ENCODE measurements at regions not wholly inside any gene's neighbourhood (a gene's known extent, or its start where the extent isn't known, plus 50 kb on each side); places are given as distances from the start of the nearest gene placed in this dataset.

- no peak for DNase-seq
These were observed 52.5 kb upstream of the ARL8B start for GRCh38 chr3:5069627-5070026.

DNA sequence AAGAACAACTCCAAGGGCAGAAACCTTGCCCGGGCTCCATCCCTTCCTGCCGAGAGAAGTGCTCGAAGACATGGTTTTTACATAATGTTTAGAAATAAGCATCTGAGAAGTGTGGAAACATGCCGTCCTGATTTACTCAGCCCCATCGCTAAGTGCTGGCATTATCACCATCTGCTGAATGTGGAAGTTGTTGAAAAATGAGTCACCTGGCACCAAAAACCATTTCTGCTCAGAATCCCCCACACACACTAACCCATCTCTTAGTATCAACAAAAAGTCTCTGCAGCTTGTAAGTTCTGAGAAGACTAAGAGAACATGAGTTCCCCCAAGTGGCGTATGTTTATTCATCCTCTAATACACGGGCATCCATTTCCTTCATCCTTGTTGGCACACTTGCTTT, 51.0 kb upstream of the ARL8B start:
- no peak for DNase-seq

DNA sequence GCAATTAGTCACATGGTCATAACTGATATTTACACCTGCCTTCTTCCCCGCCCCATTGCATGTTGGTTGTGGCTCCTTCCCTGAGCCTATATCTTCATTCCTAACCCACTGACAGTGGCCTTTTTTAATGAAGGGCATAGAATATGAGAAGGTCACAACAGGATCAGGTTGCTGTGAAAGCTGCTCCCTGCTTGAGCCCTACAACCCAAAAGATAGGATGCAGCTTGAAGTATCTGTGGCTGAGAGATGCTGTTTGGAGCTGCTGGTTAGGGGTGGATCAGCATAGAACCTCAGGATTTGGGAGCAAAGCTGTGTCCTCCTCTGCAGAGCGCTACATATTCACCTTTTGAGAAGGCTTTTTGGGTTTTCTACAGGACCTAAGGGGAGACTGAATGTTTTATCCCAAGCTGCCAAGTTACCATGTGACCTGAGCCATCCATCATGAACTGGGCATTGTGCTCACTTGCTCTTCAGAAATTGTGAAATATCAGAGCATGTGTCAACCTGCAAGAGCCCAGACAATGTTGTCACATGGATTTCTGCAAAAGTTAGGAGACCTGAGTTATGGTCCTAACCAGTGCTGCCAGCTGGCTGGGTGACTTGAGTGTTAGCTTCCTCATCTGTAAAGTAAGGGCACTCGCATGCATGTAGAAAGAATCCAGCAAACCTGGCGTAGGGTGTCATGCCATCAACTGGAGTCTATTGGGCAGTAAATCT, 49.8 kb upstream of the ARL8B start:
- no peak for DNase-seq

Measured in muscle of back (tissue), 3 donors.